Panc1 (cell line): ENCODE measurements at regions not wholly inside any gene's neighbourhood (a gene's known extent, or its start where the extent isn't known, plus 50 kb on each side); places are given as distances from the start of the nearest gene placed in this dataset.

Source experiments
- ATAC-seq: fragments of 200-7000 bp; cut with Tn5 transposase; 2 replicates; pipeline ENCODE4 v1.9.1; 2020; ENCODE audit warnings: mild to moderate bottlenecking, moderate library complexity
- BruUV-seq: library from RNA; stranded (reverse); fragments of 400-500 nt; replicated peaks from 2 replicates; lab custom pipeline; 2021; lab: Mats Ljungman, UMichigan
- CTCF ChIA-PET: fragments of 300-600 bp; sonication (Branson Sonifier 250); formaldehyde crosslinking; loops from one replicate; lab custom pipeline; 2022; ENCODE audit warnings: antibody characterized with exemption; lab: Charles Lee
- POLR2A ChIA-PET: fragments of 300-600 bp; sonication (Branson Sonifier 250); formaldehyde crosslinking; loops from one replicate; lab custom pipeline; 2022; ENCODE audit warnings: antibody characterized with exemption; lab: Charles Lee
- DNase-seq: peaks from one replicate; pipeline ENCODE4 v3.0.0-alpha.2; 2010; ENCODE audit warnings: low read depth, low spot score
- H3K27ac ChIP-seq: 2 replicates; pipeline ENCODE4 v1.5.1; 2011; ENCODE audit warnings: mild to moderate bottlenecking, low read length, inconsistent platforms
- H3K27me3 ChIP-seq: fragments of 200-500 bp; sonication (Bioruptor generic); 2 replicates; pipeline ENCODE4 v1.6.0; 2014; ENCODE audit warnings: low read length, inconsistent platforms; ENCODE audit not compliant: control insufficient read depth, insufficient read depth
- H3K36me3 ChIP-seq: fragments of 200-500 bp; sonication (Bioruptor generic); 2 replicates; pipeline ENCODE4 v1.5.1; 2014; ENCODE audit warnings: inconsistent platforms, mild to moderate bottlenecking, low read length, moderate library complexity; ENCODE audit not compliant: control insufficient read depth, insufficient read depth
- H3K4me1 ChIP-seq: 2 replicates; pipeline ENCODE4 v1.5.1; 2011; ENCODE audit warnings: inconsistent platforms, mild to moderate bottlenecking, low read length, moderate library complexity; ENCODE audit not compliant: control insufficient read depth, insufficient read depth
- H3K4me3 ChIP-seq, 2 experiments: 2 replicates each; pipeline ENCODE4 v1.5.1; 2011 to 2012; ENCODE audit warnings: low read depth in 2 of 2, low read length in 2 of 2, mild to moderate bottlenecking in 2 of 2, inconsistent platforms in 1 of 2, moderate library complexity in 1 of 2
- H3K9me3 ChIP-seq: fragments of 200-500 bp; sonication (Bioruptor generic); 2 replicates; pipeline ENCODE4 v1.5.1; 2014; ENCODE audit warnings: low read depth, mild to moderate bottlenecking, inconsistent platforms, low read length, moderate library complexity; ENCODE audit not compliant: control insufficient read depth, insufficient read depth
- POLR2AphosphoS5 ChIP-seq: IDR thresholded peaks from 2 replicates; pipeline ENCODE4 v1.6.1; 2012; ENCODE audit warnings: mild to moderate bottlenecking, low read depth, low read length, moderate library complexity
- SIN3A ChIP-seq: IDR thresholded peaks from 2 replicates; pipeline ENCODE4 v1.6.1; 2012; ENCODE audit warnings: low read depth, mild to moderate bottlenecking, low read length, moderate library complexity, borderline replicate concordance; ENCODE audit not compliant: insufficient read depth
- TCF7L2 ChIP-seq: IDR thresholded peaks from 2 replicates; pipeline ENCODE4 v1.6.1; 2011; ENCODE audit warnings: mild to moderate bottlenecking, low read depth, low read length, inconsistent platforms
- in situ Hi-C: cut with HindIII; loops from 2 replicates; pipeline ENCODE4 v1.10.0; 2016; ENCODE audit warnings: low sequenced_read_pairs, low pct_unique_long_range_greater_than_20kb
- intact Hi-C: fragments of 100-400 bp; cut with micrococcal nuclease; formaldehyde crosslinking; loops from one replicate; pipeline ENCODE4 v1.10.0; 2022; ENCODE audit not compliant: unreplicated experiment
- TF ChIP-seq, protein P1 (sequence below): fragments of 450-650 bp; IDR thresholded peaks from 2 replicates; pipeline ENCODE4 v1.5.1; 2017; ENCODE audit warnings: mild to moderate bottlenecking
- TF ChIP-seq, protein P2 (sequence below), 2 experiments: IDR thresholded peaks; 2 replicates each; pipeline ENCODE4 v1.6.1; 2011 to 2012; ENCODE audit warnings: low read depth in 2 of 2, control low read depth in 1 of 2, low read length in 1 of 2, mild to moderate bottlenecking in 1 of 2, moderate library complexity in 1 of 2; ENCODE audit not compliant: insufficient read depth in 1 of 2

DNA sequence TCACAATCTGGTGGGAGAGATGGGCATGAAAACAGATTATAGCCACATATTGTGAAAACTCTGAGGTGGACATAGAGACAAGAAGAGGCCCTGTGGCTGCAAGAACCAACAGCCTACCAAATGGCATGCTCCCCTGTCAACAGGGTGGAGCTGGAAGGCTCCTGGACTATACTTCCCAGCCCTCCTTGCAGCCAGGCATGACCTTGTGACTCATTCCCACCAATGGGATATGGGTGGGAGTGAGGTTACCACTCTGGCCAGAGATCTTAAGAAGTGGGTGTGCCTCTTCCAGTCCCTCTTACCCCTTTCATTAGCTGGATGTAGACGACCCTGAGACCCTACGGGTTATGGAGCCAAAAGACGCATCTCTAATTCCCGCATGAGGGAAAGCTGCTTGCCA is 126.4 kb upstream of the ZBED5 start:
- H3K9me3 ChIP-seq: peaks cover 6% of the 10 kb centered on the region; the same call in 1 of the 2 replicates
- DNase-seq (no peak), ATAC-seq (no peak)
- ChIA-PET POLR2A (interaction anchor here (0.5 kb wide), 1 partner anchor 186 kb away, joined by 6 read pairs; no protein-coding TSS in a partner anchor), CTCF (interaction anchor here (0.6 kb wide), 1 partner anchor 50 kb away, joined by 9 read pairs; no protein-coding TSS in a partner anchor)
- intact Hi-C loops: no loop called here
- no peak for TF ChIP-seq POLR2AphosphoS5
- no peak for TF ChIP-seq SIN3A
- TF ChIP-seq, protein P1, sequence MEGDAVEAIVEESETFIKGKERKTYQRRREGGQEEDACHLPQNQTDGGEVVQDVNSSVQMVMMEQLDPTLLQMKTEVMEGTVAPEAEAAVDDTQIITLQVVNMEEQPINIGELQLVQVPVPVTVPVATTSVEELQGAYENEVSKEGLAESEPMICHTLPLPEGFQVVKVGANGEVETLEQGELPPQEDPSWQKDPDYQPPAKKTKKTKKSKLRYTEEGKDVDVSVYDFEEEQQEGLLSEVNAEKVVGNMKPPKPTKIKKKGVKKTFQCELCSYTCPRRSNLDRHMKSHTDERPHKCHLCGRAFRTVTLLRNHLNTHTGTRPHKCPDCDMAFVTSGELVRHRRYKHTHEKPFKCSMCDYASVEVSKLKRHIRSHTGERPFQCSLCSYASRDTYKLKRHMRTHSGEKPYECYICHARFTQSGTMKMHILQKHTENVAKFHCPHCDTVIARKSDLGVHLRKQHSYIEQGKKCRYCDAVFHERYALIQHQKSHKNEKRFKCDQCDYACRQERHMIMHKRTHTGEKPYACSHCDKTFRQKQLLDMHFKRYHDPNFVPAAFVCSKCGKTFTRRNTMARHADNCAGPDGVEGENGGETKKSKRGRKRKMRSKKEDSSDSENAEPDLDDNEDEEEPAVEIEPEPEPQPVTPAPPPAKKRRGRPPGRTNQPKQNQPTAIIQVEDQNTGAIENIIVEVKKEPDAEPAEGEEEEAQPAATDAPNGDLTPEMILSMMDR: no peak
- TF ChIP-seq TCF7L2: no peak
- TF ChIP-seq, protein P2, sequence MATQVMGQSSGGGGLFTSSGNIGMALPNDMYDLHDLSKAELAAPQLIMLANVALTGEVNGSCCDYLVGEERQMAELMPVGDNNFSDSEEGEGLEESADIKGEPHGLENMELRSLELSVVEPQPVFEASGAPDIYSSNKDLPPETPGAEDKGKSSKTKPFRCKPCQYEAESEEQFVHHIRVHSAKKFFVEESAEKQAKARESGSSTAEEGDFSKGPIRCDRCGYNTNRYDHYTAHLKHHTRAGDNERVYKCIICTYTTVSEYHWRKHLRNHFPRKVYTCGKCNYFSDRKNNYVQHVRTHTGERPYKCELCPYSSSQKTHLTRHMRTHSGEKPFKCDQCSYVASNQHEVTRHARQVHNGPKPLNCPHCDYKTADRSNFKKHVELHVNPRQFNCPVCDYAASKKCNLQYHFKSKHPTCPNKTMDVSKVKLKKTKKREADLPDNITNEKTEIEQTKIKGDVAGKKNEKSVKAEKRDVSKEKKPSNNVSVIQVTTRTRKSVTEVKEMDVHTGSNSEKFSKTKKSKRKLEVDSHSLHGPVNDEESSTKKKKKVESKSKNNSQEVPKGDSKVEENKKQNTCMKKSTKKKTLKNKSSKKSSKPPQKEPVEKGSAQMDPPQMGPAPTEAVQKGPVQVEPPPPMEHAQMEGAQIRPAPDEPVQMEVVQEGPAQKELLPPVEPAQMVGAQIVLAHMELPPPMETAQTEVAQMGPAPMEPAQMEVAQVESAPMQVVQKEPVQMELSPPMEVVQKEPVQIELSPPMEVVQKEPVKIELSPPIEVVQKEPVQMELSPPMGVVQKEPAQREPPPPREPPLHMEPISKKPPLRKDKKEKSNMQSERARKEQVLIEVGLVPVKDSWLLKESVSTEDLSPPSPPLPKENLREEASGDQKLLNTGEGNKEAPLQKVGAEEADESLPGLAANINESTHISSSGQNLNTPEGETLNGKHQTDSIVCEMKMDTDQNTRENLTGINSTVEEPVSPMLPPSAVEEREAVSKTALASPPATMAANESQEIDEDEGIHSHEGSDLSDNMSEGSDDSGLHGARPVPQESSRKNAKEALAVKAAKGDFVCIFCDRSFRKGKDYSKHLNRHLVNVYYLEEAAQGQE (IDR thresholded peaks at IDR 0.05; ENCODE audit: insufficient read depth in 1 of 2, low read depth in 2 of 2, low read length in 1 of 2): no peak
- no peaks in the 10 kb centered on the region; the same call in 1 of the 2 replicates for H3K27me3 ChIP-seq
- in situ Hi-C loops: no loop called here
- H3K27ac ChIP-seq: no peak overlapping the region
- no peak overlapping the region for H3K4me3 ChIP-seq
- BruUV-seq: no TSS peak
- no peaks in the 10 kb centered on the region for H3K4me1 ChIP-seq
- no peaks in the 10 kb centered on the region for H3K36me3 ChIP-seq

DNA sequence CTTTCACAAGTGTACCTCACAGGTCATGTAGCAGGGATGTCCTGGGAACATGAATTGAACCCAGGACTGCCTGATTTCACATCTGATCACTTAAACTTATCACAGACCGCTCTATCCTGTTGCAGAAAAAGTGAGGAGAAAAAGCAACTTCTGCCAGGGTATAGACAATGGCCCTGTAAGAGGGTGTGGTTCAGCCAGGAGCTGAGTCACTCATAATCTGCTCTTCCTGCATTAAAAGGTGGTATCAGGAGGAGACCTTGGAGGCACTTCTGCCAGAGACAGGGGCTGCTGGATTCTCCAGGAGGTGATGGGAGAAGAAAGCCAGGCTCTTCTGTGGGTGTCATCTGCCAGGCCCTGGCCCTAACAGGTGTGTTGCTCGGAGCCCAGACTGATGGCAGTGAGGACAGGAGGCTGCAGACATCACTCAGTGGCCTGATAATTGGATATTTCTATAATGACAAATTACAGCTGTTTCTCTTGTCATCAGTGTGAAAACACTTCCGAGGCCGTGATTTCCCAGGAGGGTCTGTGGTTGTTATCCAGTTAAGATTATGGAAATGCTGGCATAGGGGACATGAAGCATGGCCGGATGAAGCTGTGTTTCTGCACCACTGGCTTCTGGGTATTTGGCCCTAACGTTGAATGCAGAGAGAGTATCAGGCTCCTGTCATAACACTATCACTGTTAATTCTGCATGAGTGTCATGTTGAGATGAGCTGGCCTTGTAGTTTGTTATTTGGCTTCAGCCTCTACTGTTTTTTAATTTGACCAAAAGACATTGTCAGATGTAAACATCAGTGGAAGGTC is 125.1 kb upstream of the ZBED5 start:
- no peaks in the 10 kb centered on the region for H3K4me1 ChIP-seq
- no peaks in the 10 kb centered on the region for H3K36me3 ChIP-seq
- BruUV-seq: no TSS peak
- TF ChIP-seq POLR2AphosphoS5 (no peak), SIN3A (no peak), TCF7L2 (no peak)
- TF ChIP-seq, protein P2 (IDR thresholded peaks at IDR 0.05; ENCODE audit: insufficient read depth in 1 of 2, low read depth in 2 of 2, low read length in 1 of 2): no peak
- TF ChIP-seq, protein P1: no peak
- no peak overlapping the region for H3K27ac ChIP-seq
- no peak for DNase-seq
- no peak for ATAC-seq
- H3K4me3 ChIP-seq: no peak overlapping the region
- in situ Hi-C loops (no loop called here), intact Hi-C loops (no loop called here)
- CTCF ChIA-PET: no interaction called here
- POLR2A ChIA-PET: no interaction called here
- H3K27me3 ChIP-seq: no peaks in the 10 kb centered on the region; the same call in 1 of the 2 replicates
- H3K9me3 ChIP-seq: peaks cover 6% of the 10 kb centered on the region; the same call in 1 of the 2 replicates
